ENCODE measurements at regions not wholly inside any gene's neighbourhood (a gene's known extent, or its start where the extent isn't known, plus 50 kb on each side); places are given as distances from the start of the nearest gene placed in this dataset.
"Not testable (repeated sequence)": the region's sequence is repeated elsewhere in the genome, so short reads cannot be mapped to it uniquely, and the experiment has no call there.

DNA sequence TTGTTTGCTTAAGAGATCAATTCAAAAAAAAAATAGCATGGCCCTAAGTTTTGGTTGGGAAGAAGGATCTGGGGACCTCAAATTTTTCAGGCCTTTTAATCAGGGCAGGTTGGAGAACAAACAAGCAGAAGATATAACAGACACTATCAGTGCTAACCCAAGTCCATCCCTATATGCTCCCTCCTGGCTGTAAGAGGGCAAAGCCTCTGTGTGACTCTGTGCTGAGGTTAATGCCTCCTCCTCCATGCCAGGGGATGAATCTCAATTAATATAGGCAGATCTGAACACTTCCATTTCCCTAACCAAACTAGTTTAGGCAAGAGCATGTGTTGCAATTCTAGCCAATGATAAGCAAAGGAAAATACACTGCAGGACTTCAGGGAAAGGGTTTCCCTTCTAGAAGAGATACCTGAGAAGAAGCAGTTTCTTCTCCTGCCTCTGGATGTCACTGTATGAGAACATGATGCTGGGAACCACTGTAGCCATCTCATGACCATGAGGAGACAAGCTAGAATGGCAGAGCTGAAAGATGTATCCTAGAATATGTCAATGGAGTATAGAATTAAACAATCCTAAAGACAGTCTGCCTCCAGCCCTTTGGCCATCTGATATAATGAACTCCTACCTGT lies 76.0 kb downstream of the CHD9NB start:
- no peak for DNase-seq (ENCODE audit: low spot score)

DNA sequence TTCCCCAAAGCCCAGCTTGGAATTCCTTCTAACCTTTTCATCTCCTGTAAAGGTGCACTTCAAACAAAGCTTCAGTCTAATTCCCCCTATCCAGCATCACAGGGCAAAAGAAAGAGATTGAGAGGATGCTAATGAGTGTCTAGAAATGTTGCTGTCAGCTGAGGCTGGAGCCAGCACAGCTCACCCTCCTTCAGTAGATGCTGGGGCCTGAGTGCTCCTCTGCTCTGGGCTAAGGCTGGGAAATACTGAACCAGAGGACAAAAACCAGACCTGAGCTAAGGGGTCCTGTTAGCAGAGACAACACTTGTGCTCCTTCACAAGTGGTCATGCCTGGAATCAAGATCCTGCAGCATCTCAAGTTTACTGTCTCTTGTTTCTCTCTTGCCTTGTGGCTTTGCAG lies 85.0 kb downstream of the CHD9NB start:
- DNase-seq (ENCODE audit: low spot score): no peak

DNA sequence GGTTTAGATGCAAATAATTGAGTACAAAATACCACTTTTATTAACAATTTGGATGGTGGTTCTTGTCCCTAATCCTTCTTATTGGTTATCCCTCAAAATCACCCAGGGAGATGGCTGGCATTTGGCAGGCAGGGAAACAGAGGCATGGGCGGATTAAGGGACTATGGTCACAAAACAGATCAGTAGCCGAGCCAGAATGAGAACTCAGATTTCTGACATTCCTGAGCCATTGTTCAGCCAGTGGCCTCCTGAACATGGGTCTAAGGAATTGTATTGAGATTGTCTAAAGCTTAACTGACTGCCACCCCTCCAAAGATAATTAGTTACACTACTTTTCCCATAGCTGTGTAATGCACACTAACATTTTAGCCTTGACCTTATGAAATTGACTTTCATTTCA lies 88.4 kb downstream of the CHD9NB start:
- DNase-seq (ENCODE audit: low spot score): peak; percentile 58

DNA sequence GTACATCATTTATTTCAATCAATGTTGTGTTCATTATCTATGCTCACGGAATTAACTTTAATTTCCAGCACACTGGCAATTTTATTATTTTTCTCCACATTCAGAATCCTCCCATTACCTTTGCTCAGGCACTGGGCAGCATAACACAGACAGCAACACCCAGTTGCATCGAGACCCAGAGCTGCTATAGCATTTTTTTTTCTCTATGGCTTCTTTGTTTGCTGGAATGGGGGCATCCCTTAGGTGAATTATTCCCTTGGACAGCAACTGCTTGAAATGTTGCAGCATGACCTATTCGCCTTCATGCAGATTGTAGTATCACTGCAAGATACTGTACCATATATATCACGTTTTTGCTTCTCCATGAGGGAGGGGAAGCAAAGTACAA lies 88.8 kb downstream of the CHD9NB start:
- DNase-seq (ENCODE audit: low spot score): no peak

DNA sequence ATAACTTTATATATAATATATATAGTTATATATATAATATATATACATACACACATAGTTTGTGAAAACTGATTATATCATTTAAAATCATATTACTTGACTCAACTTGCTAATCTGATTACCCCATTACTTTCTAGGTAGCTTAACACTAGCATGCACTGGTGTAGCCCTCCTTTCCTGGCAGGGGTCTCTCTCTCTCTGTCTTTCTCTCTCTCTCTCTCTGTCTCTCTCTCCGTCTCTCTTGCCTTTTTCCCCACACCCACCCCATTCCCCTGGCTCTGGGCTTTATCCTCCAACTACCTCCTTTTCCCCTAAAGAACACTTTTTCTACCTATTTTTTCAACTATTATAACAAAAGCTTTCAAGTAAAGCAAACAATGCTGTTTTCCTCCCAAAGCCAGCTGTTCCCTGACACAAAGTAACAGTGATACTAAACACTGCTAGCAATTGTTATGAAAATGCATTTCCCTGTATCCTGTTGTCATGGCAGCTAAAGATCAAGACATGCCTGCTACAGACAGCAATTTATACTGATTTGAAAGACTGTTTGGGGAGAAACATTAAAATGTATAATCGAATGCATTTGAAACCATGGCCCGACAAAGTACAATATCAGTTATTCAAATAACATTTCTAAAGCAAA lies 89.4 kb downstream of the CHD9NB start:
- no peak for DNase-seq (ENCODE audit: low spot score)

DNA sequence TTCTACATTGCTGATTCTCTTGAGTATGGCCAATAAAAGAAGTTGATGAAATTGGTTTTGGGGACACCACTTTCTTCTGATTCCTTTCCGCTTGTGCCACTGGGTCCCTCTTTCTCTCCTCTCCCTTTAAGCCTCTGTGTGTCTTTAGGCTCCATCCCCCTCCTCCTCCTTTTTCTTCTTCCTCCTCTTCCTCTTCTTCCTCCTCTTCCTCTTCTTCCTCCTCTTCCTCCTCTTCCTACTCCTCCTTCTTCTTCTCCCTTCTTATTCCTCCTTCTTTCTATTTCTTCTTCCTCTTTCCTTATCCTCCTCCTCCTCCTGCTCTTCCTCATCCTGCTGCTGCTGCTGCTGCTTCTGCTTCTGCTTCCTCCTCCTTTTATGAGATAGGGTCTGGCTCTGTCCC lies 93.7 kb downstream of the CHD9NB start:
- DNase-seq (ENCODE audit: low spot score): no peak

DNA sequence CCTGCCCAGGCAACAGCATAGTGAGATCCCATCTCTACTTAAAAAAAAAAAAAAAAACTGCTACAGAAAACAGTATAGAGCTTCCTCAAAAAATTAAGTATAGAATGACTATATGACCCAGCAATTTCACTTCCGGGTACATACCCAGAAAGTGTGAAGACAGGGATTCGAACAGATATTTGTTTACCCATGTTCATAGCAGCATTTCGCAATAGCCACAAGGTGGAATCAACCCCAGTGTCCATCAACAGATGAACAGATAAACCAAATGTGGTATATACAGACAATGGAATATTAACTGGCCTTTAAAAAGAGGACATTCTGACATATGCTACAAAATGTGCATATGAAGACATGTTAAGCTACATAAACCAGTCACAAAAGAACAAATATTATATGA lies 95.5 kb downstream of the CHD9NB start:
- no peak for DNase-seq (ENCODE audit: low spot score)

DNA sequence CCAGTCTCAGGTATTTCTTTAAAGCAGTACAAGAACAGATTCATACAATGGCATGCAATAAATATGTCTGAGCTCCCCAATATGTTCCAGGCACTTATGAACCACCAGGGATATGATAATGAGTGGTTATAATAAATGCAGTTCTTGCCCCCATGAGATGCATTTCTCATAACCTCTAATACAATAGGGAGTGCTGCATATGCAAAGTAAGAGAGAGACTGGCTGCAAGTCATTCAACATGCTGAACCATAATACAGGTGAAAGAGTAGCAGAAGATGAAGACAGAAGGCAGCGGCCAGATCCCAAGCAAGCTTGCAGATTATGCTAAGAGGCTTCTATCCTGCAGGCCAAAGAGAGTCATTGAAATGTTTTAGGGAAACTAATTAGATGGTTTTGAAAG lies 96.7 kb downstream of the CHD9NB start:
- no peak for DNase-seq (ENCODE audit: low spot score)

DNA sequence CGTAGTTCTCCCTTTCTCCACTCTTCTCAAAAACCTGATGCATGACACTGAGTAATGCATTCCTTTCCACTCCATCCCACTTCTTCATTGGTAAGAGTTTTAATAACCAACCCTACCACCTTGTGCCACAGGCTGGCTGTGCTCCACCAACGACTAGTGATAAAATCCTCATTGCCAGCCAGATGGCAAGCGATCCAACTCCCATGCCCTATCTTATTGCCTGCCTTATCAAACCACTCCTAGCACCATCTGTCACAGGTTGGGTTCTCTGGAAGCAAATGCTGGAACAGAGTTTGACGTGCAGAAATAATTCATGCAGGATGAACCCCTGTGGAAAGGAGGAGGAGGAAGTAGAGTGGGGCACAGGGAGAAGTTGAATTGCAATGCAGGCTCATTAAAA lies 99.5 kb downstream of the CHD9NB start:
- DNase-seq (ENCODE audit: low spot score): no peak

DNA sequence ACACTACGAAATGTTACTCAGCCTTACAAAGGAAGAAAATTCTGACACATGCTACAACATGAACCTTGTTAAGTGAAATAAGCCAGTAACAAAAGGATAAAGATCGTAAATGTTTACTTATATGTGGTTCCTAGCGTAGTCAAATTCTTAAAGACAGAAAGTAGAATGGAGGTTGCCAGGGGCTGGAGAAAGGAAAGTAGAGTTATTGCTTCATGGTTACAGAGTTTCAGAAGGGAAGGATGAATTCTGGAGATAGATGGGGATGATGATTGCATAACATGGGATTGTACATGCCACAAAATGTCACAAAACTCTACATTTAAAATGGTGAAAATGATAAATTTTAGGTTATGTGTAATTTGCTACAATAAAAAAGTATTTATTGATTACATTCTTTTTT lies 103.8 kb downstream of the CHD9NB start:
- no peak for DNase-seq (ENCODE audit: low spot score)

DNA sequence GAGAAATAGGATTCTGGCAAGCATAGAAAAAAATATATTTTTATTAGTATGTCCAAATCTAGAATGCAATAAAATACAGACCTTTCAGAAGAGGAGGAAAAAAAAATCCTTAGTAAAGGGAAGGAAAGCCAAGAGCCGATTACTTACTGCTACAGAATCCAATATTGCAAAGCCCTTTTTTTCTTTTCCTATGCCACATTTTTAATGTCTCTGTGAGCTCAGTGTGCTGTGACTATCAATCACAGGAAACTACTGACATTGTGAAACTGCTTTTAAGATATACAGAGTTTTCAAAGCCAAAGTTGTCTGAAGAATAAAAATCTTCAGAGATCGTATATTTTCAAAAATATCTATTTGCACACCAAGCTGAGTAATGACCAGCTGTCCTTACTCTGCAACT lies 120.4 kb downstream of the CHD9NB start:
- no peak for DNase-seq (ENCODE audit: low spot score)

DNA sequence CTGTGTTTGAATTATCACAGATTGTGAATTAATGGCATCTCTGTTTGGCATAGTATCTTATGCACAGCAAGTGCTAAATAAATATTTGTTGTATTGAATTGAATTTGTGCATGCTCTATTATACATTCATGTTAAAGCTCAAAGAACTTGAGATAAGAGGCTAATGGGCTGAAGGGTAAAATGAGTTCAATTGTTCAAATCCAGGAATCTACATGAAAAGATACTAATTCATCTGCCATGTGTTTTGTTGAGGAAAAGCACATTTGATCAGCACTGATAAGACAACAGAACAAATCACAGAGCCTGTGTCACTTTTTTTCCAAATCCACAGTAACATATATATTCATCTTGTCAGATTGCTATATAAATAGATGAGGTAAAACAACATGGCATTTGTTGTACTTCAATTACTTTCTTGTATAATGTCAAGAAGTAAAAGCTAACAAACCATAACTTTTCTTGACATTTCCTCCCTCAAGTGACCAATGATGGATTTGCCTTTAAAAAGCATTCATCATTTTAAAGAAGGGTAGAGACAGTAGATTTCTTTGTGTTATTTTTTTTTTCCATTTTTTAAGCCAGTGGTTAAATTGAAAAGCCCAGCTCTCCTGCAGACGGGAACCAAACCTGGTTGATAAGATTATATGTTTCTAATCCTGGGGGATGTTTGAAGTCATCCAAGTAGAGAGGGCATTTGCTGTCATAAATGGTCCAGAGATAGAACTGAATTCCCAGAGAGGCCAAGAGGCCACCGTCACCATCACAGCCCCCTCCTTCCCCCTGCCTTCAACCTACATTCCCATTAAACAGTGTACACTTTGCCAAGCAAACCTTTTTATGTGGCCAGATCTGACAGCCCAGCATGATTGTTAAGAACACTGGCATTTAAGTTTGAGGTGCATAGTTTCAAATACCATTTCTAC lies 123.0 kb downstream of the CHD9NB start:
- DNase-seq (ENCODE audit: low spot score): no peak

DNA sequence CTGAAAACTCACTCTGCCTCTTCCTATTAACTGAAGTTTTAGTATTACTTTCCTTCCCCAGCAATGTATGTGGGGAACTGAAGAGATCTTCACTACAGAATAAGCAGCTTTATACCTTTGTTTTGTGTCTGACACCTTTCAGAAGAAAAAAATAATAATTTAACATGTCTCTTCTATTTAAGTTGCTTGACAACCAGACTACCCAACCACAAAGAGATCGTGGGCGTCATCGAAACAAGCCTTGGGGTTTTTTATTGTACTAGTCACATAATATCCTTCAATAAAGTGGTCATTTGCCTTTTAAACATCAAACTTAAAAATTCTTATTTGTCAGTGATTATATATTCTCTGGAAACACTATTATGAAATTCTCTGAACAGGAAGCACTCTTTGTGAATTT lies 123.7 kb downstream of the CHD9NB start:
- no peak for DNase-seq (ENCODE audit: low spot score)

DNA sequence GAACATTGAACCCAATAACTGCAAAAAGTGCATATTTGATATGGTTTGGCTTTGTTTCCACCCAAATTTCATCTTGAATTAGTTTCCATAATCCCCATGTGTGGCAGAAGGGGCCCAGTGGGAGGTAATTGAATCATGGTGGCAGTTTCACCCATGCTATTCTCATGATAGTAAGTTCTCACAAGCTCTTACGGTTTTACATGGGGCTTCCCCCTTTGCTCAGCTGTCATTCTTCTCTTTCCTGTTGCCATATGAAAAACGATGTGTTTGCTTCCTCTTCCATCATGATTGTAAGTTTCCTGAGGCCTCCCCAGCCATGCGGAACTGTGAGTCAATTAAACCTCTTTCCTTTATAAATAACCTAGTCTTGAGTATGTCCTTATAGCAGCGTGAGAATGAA lies 127.6 kb downstream of the CHD9NB start:
- no peak for DNase-seq (ENCODE audit: low spot score)

DNA sequence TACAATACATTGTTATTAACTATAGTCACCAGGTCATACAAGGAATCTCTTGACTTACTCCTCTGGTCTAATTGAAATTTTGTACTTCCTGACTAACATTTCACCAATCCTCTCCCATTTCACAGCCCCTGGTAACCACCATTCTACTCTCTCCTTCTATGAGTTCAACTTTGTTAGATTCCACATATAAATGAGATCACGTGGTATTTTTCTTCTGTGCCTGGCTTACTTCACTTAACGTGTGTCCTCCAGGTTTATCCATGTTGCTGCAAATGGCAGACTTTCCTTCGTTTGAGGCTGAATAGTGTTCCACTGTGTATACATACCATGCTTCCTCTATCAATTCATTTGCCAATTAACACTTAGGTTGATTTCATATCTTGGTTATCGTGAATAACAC lies 128.5 kb downstream of the CHD9NB start:
- DNase-seq (ENCODE audit: low spot score): no peak

DNA sequence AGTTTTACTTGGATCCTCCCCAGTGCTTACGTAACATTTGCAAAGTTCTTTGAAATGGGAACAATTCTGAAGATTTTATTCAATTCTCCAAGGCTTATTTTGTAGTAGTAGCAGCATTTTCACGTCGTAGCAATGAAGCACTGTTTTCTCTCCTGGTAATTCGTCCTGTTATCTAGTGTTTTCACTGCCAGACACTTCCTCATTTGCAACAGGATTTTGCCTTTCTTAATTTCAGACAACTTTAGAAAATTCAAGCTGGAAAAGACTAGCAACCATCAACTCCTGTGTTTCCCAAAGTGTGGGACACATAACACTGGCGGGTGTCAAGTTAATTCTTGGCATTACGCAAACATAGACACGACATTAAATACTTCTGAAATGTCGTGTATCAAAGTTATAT lies 131.6 kb downstream of the CHD9NB start:
- DNase-seq (ENCODE audit: low spot score): no peak

DNA sequence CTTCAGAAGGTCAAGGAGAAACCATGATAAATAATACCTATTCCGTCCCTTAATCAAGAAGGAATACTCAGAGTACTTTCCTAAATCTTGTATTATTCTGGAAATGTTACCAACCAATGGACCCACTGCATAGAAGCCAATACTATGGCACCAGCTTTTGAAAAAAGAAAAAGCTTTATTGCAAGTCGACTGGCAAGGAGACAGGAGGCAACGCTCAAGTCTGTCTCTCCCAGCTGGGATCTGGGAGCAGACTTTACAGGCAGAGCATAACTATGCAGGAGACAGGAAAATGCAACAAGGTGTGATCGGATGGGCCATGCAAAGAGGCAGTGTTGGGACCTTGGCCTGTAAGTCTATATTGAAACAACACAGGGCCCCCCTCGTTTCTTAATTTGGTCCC lies 132.4 kb downstream of the CHD9NB start:
- DNase-seq (ENCODE audit: low spot score): no peak

DNA sequence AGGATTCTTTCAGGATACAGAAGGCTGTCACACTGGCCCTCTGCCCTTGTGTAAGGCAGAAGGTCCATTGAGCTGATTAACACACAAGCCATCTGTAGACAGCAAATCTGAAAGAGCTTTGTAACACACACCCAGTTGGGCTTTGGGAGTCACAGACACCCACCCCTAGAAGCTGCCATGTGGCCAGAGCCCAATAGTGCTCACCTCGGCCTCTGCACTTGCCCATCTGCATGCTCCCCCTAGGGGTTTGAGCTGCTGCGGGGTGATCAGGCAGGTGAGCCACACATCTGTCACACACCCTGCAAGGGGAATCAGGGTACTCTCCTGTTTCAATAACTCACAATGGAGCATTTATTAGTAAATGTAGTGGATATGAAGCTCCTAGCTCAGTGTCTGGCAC lies 138.3 kb downstream of the CHD9NB start:
- no peak for DNase-seq (ENCODE audit: low spot score)

DNA sequence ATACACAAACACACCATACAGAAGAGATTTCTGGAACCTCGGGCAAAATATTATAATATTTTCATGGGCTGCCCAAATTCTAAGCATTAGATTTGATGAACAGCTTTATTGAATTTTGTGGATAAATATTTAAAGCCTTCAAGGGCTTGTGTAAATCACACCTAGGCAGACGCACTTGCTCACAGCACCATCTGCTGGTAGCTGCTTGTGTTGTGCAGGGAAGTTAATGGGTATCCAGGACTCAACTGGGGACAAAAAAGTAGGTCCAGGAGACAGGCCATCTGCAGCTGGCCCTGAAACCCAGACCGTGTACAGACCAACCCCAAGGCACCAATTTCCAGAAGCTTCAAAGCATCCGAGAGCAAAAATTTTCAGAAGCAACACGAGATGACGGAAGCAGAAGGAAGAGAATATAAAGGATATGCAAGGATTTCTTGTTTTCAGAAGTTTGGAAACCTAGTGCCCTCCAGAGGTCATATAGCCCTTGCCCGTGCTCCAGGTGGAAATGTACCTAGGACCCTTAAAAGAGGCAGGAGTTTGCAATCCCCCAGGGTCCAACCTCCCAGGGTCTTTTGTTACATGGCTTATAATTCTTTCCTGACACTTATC lies 140.0 kb downstream of the CHD9NB start:
- DNase-seq (ENCODE audit: low spot score): peak; percentile 72

DNA sequence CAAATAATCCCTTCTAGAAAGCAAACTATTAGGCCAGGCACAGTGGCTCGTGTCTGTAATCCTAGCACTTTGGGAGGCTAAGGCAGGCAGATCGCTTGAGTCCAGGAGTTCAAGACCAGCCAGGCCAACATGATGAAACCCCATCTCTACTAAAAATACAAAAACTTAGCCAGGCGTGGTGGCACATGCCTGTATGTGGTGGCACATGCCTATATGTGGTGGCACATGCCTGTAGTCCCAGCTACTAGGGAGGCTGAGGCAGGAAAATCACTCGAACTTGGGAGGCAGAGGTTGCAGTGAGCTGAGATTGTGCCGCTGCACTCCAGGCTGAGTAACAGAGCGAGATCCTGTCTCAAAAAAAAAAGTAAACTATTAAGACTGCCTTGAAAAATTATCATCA lies 144.6 kb downstream of the CHD9NB start:
- DNase-seq (ENCODE audit: low spot score): not testable (repeated sequence)

DNA sequence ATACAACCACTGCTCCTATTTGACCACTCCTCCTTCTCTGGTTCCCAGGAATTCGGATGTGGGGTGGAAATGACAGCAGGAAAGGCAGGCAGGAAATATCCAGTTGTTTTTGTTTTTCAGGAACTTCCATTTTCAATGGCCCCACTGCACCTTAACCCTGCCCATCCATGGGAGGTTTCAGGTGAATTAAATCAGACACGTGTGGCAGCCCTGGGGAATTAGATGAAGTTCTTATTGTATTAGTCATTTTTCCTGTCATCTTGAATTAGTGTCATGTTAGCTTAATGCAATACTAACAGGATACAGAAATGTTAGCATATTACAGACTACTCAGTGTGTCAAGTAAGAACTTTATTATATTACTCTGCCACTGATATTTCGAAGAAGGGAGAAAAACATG lies 146.4 kb downstream of the CHD9NB start:
- no peak for DNase-seq (ENCODE audit: low spot score)

DNA sequence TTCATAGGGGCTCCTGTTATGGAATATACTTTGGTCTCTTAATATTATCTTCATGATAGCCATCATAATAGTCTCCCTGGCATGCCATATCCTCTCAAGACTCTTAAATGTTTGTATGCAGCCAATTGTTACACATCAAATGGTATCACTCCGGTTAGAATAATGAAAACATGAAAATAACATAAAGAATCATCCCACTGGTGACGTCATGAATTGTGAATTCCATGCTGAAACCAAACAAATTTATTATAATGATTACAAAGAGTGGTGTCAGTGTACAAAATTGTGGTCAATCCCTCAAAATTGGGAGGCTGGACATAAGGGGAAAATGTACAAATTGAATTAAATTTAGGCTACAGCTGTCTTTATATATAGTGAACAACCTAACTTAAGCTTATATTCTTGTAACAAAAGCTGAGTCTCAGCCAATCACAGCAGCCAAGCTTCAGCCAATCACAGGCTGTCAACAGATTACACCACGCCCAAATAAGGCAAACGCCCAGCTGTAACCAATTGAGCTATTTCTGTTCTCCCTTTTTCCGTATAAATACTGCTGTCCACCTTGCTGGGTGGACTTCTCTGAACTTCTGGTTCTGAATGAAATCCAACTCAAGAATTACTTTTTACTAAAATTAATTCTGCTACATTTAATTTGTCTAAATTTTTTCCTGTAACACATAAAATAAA lies 156.1 kb downstream of the CHD9NB start:
- DNase-seq (ENCODE audit: low spot score): no peak
